HG03064 (cell line): ENCODE measurements at regions not wholly inside any gene's neighbourhood (a gene's known extent, or its start where the extent isn't known, plus 50 kb on each side); places are given as distances from the start of the nearest gene placed in this dataset.
"Not testable (repeated sequence)": the region's sequence is repeated elsewhere in the genome, so short reads cannot be mapped to it uniquely, and the experiment has no call there.

Source experiments
- ATAC-seq: cut with Tn5 transposase; IDR thresholded peaks from one replicate; pipeline ENCODE4 v1.9.1; 2021; ENCODE audit warnings: low read depth; ENCODE audit not compliant: unreplicated experiment

DNA sequence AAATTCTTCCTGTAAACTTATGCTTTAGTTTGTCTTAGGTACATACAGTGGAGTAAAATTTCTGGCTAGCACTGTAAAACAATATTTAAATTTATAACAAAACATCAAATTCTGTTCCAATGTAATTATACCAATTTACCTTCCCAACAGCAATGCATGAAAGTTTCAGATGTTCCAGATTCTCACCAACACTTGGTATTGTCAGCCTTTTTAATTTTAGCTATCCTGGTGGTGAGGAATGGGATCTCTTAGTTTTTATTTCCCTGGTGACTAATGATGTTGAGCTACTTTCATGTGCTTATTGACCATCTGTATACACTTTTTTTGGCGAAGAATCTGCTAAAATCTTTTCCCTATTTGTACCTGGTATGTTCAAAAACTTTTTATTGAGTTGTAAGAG is 76.1 kb upstream of the PHACTR1 start:
- no peak for ATAC-seq

DNA sequence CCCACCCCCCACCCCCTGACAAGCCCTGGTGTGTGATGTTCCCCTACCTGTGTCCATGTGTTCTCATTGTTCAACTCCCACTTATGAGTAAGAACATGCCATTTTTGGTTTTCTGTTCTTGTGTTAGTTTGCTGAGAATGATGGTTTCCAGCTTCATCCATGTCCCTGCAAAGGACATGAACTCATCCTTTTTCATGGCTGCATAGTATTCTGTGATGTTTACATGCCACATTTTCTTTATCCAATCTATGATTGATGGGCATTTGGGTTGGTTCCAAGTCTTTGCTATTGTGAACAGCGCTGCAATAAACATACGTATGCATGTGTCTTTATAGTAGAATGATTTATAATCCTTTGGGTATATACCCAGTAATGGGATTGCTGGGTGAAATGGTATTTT is 74.8 kb upstream of the PHACTR1 start:
- ATAC-seq, result not testable (repeated sequence)

DNA sequence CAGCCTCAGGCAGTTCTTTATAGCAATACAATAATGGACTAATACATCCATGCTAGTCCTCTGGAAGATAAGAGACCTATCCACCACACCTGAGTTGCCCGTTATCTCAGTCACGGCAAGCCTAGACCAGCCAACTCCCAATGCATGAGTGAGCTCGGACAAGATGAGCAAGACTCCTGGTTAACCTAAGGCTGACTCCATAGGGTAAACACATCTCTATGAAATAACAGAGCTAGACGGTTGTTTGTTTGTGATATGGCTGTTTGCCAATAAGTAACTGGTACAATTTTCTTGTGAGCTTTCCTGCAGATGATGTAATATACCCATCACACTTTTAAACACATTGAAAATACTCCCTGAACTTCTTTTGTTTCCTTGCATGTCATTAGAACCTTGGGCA is 70.6 kb upstream of the PHACTR1 start:
- no peak for ATAC-seq

DNA sequence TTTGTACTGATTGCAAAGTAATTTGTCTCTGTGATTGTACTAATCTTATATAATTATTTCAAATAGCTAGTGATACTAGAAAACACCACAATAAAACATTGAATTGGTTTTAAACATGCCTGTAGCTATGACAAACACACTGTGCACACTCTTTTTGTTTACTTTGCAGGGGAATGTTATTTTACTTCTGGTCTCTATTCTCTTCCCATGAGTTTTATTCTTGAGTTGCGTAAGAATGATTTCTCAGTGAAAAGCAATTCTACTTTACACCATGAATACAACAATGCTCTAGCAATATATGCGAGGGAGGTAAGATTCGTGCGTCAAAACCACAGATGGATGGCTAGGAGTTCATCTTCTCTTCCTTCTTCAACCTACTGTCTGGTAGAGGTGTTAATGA is 68.4 kb upstream of the PHACTR1 start:
- no peak for ATAC-seq

DNA sequence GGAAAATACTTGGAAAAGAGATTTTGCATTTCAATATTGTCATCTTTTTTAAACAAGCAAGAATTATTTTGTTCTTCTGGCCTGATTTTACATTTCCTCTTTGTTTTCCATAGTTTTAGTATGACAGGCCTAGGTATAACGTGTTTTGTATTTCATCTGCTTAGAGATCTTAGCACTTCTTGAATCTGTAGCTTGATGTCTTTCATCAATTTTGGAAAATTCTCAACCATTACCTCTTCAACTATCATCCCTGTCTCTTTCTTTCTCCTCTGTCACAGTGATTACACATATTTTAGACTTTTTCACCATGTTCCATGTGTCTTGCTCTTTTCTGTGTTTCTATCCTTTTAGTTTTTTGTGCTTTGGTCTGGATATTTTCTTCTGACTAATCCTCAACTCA is 67.2 kb upstream of the PHACTR1 start:
- ATAC-seq, result no peak

DNA sequence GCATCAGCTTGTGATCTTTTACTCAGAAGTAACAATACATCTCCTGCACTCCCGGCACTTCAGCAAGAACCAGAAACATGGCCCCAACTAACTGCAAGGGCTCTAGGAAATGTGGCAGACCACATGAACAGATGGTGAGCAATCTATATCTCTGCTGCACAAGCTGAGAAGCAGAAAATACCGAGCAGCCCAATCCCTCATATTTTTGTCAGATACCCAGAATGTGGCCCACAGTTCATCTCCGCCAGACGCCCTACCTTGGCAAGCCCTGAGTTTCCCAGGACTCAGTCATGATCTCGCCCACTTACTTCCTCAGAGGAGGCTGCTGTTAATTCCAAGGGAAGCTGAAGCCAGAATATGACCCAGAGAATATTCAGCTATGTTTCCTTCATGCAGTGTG is 63.1 kb upstream of the PHACTR1 start:
- no peak for ATAC-seq

DNA sequence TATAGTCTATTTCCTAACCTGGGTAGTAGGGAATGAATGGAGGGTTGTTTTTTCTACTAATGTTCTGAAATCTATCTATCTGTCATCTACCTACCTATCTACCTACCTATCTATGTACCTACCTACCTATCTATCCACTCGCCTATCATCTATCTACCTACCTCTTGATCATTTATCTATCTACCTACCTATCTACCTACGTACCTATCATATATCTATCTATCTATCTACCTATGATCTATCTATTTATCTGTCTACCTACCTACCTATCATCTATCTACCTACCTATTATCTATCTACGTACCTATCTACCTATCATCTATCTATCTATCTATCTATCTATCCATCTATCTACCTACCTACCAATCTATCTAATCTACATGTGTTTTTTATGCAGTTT is 62.5 kb upstream of the PHACTR1 start:
- no peak for ATAC-seq

DNA sequence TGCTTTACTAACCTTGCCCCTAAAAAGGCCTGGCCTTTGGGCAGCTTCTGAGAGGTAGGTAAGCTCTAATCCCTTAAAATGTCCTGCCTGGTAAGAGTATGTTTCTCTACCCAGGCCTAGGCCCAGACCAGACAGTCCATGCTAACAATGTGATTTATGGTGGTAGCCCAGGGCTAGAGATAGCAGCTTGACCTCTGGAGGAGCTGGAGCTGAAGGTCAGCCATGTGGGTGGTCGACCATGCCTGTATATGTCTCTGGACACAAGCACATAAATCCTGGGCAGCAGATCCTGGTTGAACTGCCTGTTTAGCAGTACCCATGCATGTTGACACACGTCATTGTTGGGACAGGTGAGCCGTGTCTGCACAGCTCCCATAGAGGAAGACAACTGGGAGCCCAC is 62.1 kb upstream of the PHACTR1 start:
- ATAC-seq, result no peak

DNA sequence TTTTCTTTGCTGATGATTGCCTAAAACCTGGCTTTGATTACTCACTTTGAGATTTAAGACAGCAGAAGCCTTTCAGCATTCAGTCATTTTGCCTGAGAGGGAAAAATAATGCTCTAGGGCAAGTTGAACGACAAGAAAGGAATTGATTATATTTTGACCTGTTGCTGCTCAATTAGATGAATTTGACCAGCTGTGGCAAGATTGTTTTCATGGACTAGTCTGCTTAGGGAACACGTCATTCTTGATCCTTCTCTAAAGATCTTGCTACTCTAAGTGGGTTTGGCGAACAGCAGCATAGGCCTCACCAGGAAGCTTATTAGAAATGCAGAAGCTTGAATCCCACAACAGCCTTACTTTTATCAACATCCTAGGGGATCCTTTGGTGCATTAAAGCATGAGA is 59.7 kb upstream of the PHACTR1 start:
- ATAC-seq, result no peak

DNA sequence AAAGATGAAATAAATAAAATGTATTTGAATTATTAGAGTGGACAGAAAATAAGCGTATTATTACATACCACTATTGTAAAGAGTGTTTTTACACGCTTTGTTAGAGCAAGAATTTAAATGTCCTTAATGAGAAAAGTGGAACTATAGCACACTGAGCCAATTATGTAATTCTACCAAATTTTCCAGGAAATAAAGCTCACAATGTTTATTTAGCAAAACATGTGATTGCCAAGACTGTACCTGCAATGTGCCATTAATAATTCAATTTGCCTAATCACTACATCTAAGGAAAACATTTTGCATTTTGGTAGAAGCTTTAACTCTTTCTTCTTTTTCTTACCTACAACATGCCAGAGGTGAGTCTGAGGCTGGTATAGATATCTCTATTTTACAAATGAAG is 58.7 kb upstream of the PHACTR1 start:
- ATAC-seq, result no peak

DNA sequence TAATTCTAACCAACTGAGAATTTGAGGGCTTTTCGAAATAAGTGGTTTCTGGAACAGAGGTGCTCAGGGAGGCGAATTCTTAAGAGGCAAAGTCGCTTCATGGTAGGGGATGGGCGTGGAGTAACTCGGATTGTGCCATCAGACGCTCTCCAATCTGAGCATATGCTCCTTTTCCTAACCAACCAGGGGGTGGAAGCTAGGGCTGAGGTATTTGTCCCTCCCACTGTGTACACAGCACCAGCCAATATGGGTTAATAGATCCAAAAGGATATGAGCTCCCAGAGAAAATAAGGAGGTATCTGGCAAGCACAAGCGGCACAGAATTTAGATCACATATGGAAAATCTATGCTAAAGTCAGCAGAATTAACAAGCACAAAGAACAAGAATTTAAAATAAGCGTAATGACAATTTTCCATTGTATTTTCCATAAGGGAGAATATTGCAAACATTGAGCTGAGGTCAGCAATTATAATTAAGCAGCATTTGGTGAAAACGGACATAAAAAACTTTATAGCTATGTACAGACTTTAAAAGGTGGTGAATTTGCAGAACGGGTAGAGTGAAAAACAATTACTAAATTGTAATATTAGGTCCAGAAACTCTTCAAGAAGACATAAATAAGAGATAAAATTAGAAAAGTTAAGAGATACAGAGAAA is 55.0 kb upstream of the PHACTR1 start:
- no peak for ATAC-seq
